HL-60 (cell line): ENCODE measurements at regions not wholly inside any gene's neighbourhood (a gene's known extent, or its start where the extent isn't known, plus 50 kb on each side); places are given as distances from the start of the nearest gene placed in this dataset.

Experiments used
- GABPA ChIP-seq: IDR thresholded peaks from 2 replicates; pipeline ENCODE4 v1.6.1; 2012; ENCODE audit warnings: low read depth
- TF ChIP-seq, protein P1 (sequence below): IDR thresholded peaks from one replicate; pipeline ENCODE4 v1.5.1; 2011; ENCODE audit warnings: low read length, control low read depth, inconsistent platforms; ENCODE audit not compliant: insufficient read depth
- TF ChIP-seq, protein P2 (sequence below): IDR thresholded peaks from 2 replicates; pipeline ENCODE4 v1.6.1; 2012; ENCODE audit warnings: low read depth; ENCODE audit not compliant: insufficient replicate concordance

DNA sequence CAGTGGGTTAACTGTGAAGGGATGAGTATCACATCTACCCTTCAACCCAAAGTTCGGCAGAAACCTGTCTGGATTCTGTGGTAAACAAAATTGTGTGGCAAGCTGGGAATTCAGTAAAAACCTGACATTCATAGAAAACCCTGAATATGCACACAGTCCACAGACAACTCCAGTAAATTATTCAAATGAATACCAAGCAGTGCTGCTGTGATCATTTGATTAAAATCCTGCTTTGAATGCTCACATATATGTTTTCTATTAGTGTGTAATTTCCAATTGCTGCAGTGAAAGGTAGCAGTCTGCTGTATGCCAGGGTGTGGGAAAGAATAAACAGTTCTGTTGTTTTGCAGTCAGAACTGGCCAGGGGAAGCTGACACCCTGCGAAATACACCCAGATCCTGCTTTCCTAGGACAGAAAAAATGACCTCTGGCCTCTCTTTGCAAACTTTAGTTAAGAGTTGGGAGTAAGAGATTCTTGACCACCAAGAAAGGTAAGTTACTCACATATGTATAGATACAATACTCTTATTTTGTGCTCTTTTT lies 217.8 kb downstream of the FAM76B start:
- TF ChIP-seq, protein P1, sequence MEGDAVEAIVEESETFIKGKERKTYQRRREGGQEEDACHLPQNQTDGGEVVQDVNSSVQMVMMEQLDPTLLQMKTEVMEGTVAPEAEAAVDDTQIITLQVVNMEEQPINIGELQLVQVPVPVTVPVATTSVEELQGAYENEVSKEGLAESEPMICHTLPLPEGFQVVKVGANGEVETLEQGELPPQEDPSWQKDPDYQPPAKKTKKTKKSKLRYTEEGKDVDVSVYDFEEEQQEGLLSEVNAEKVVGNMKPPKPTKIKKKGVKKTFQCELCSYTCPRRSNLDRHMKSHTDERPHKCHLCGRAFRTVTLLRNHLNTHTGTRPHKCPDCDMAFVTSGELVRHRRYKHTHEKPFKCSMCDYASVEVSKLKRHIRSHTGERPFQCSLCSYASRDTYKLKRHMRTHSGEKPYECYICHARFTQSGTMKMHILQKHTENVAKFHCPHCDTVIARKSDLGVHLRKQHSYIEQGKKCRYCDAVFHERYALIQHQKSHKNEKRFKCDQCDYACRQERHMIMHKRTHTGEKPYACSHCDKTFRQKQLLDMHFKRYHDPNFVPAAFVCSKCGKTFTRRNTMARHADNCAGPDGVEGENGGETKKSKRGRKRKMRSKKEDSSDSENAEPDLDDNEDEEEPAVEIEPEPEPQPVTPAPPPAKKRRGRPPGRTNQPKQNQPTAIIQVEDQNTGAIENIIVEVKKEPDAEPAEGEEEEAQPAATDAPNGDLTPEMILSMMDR, result no peak
- TF ChIP-seq GABPA, result no peak
- TF ChIP-seq, protein P2, sequence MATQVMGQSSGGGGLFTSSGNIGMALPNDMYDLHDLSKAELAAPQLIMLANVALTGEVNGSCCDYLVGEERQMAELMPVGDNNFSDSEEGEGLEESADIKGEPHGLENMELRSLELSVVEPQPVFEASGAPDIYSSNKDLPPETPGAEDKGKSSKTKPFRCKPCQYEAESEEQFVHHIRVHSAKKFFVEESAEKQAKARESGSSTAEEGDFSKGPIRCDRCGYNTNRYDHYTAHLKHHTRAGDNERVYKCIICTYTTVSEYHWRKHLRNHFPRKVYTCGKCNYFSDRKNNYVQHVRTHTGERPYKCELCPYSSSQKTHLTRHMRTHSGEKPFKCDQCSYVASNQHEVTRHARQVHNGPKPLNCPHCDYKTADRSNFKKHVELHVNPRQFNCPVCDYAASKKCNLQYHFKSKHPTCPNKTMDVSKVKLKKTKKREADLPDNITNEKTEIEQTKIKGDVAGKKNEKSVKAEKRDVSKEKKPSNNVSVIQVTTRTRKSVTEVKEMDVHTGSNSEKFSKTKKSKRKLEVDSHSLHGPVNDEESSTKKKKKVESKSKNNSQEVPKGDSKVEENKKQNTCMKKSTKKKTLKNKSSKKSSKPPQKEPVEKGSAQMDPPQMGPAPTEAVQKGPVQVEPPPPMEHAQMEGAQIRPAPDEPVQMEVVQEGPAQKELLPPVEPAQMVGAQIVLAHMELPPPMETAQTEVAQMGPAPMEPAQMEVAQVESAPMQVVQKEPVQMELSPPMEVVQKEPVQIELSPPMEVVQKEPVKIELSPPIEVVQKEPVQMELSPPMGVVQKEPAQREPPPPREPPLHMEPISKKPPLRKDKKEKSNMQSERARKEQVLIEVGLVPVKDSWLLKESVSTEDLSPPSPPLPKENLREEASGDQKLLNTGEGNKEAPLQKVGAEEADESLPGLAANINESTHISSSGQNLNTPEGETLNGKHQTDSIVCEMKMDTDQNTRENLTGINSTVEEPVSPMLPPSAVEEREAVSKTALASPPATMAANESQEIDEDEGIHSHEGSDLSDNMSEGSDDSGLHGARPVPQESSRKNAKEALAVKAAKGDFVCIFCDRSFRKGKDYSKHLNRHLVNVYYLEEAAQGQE, result no peak
